ENCODE measurements at regions not wholly inside any gene's neighbourhood (a gene's known extent, or its start where the extent isn't known, plus 50 kb on each side); places are given as distances from the start of the nearest gene placed in this dataset.

GRCh38 chr11:70682056-70682455 is 283.7 kb downstream of the CTTN start:
- no peak overlapping the region for H3K4me2 ChIP-seq
- H3K79me2 ChIP-seq (replicated peaks; ENCODE audit: insufficient read depth), result no peaks in the 10 kb centered on the region
- no peak overlapping the region for H3K4me3 Mint-ChIP-seq
- no peak overlapping the region for H2AFZ ChIP-seq
- H3K27ac Mint-ChIP-seq, result no peak overlapping the region
- peaks cover 7% of the 10 kb centered on the region for H3K36me3 Mint-ChIP-seq (ENCODE audit: low read depth)
- peaks cover 25% of the 10 kb centered on the region for H3K4me1 Mint-ChIP-seq
- H3K9me2 ChIP-seq (ENCODE audit: insufficient read depth), result peaks cover 3% of the 10 kb centered on the region; the same call in 1 of the 2 replicates
- no peaks in the 10 kb centered on the region for H3K27me3 ChIP-seq (ENCODE audit: insufficient read depth)
- no peak overlapping the region for H3K4me3 ChIP-seq
- H3K9me3 Mint-ChIP-seq, result no peaks in the 10 kb centered on the region; the same call in 2 of the 3 replicates
- TF ChIP-seq POLR2AphosphoS5 (IDR thresholded peaks at IDR 0.05; ENCODE audit: low read depth) (no peak), ZNF462 (CRISPR knock-in tag; IDR thresholded peaks at IDR 0.05) (no peak), ZNF331 (CRISPR knock-in tag; IDR thresholded peaks at IDR 0.05; ENCODE audit: low read depth) (no peak), JUNB (IDR thresholded peaks at IDR 0.05; ENCODE audit: unreplicated experiment) (no peak), EZH2phosphoT487 (IDR thresholded peaks at IDR 0.05; ENCODE audit: unreplicated experiment) (no peak), CREB1 (CRISPR knock-in tag; IDR thresholded peaks at IDR 0.05; ENCODE audit: low read depth) (no peak)
- TF ChIP-seq, protein P1, sequence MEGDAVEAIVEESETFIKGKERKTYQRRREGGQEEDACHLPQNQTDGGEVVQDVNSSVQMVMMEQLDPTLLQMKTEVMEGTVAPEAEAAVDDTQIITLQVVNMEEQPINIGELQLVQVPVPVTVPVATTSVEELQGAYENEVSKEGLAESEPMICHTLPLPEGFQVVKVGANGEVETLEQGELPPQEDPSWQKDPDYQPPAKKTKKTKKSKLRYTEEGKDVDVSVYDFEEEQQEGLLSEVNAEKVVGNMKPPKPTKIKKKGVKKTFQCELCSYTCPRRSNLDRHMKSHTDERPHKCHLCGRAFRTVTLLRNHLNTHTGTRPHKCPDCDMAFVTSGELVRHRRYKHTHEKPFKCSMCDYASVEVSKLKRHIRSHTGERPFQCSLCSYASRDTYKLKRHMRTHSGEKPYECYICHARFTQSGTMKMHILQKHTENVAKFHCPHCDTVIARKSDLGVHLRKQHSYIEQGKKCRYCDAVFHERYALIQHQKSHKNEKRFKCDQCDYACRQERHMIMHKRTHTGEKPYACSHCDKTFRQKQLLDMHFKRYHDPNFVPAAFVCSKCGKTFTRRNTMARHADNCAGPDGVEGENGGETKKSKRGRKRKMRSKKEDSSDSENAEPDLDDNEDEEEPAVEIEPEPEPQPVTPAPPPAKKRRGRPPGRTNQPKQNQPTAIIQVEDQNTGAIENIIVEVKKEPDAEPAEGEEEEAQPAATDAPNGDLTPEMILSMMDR (conservative IDR thresholded peaks at IDR 0.05; ENCODE audit: low read depth in 2 of 2), result no peak
- TF ChIP-seq, protein P2, sequence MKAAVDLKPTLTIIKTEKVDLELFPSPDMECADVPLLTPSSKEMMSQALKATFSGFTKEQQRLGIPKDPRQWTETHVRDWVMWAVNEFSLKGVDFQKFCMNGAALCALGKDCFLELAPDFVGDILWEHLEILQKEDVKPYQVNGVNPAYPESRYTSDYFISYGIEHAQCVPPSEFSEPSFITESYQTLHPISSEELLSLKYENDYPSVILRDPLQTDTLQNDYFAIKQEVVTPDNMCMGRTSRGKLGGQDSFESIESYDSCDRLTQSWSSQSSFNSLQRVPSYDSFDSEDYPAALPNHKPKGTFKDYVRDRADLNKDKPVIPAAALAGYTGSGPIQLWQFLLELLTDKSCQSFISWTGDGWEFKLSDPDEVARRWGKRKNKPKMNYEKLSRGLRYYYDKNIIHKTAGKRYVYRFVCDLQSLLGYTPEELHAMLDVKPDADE (IDR thresholded peaks at IDR 0.05), result no peak
- no peaks in the 10 kb centered on the region for H3F3A ChIP-seq (replicated peaks; ENCODE audit: low read depth)
- peaks cover 27% of the 10 kb centered on the region for H3K27me3 Mint-ChIP-seq (ENCODE audit: insufficient read depth, low read depth, poor library complexity)
- H3K27ac ChIP-seq (ENCODE audit: low read depth), result no peak overlapping the region
- H3K4me1 ChIP-seq (ENCODE audit: insufficient read depth), result no peaks in the 10 kb centered on the region
- ATAC-seq, result no peak
- no peaks in the 10 kb centered on the region for H3K36me3 ChIP-seq (ENCODE audit: insufficient read depth)
- no peak for DNase-seq (ENCODE audit: low spot score)
- H4K20me1 ChIP-seq (replicated peaks; ENCODE audit: insufficient read depth), result no peaks in the 10 kb centered on the region

All from GM23338 (cell line).